ENCODE measurements at regions not wholly inside any gene's neighbourhood (a gene's known extent, or its start where the extent isn't known, plus 50 kb on each side); places are given as distances from the start of the nearest gene placed in this dataset.
A peak's percentile ranks its signal among the peaks of the same experiment; 100 is the strongest.

DNA sequence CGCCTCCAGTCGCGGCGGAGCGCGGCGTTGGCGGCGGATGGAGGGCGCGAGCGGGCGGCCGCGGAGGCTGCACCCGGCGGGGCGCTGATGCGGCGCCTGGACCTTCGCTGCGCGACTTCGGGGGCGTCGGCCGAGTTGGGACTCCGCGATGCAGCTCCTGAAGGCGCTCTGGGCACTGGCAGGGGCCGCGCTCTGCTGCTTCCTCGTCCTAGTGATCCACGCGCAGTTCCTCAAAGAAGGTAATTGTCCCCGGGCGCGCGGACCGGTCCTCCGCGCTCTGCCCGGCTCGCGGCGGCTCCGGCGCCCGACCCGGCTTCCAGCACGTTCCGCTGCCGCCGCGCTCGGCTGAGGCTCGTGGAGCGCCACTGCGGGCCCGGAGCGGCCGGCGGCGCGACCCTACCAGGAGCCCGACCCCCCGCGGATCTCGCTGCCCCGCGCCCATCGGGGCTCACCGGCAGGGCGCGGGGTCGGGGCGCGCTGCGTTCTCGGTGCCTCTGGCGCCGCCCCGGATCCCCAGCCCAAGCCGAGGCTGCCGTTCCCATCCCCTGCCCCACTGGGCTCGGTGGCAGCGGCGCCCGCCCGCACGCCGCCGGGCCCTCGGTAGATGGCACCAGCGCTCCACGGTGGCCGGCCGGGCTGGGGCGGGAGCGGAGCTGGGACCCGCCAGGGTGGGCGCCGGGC is 1251.2 kb downstream of the BRD1 start (continued):
- TF ChIP-seq, protein P1, sequence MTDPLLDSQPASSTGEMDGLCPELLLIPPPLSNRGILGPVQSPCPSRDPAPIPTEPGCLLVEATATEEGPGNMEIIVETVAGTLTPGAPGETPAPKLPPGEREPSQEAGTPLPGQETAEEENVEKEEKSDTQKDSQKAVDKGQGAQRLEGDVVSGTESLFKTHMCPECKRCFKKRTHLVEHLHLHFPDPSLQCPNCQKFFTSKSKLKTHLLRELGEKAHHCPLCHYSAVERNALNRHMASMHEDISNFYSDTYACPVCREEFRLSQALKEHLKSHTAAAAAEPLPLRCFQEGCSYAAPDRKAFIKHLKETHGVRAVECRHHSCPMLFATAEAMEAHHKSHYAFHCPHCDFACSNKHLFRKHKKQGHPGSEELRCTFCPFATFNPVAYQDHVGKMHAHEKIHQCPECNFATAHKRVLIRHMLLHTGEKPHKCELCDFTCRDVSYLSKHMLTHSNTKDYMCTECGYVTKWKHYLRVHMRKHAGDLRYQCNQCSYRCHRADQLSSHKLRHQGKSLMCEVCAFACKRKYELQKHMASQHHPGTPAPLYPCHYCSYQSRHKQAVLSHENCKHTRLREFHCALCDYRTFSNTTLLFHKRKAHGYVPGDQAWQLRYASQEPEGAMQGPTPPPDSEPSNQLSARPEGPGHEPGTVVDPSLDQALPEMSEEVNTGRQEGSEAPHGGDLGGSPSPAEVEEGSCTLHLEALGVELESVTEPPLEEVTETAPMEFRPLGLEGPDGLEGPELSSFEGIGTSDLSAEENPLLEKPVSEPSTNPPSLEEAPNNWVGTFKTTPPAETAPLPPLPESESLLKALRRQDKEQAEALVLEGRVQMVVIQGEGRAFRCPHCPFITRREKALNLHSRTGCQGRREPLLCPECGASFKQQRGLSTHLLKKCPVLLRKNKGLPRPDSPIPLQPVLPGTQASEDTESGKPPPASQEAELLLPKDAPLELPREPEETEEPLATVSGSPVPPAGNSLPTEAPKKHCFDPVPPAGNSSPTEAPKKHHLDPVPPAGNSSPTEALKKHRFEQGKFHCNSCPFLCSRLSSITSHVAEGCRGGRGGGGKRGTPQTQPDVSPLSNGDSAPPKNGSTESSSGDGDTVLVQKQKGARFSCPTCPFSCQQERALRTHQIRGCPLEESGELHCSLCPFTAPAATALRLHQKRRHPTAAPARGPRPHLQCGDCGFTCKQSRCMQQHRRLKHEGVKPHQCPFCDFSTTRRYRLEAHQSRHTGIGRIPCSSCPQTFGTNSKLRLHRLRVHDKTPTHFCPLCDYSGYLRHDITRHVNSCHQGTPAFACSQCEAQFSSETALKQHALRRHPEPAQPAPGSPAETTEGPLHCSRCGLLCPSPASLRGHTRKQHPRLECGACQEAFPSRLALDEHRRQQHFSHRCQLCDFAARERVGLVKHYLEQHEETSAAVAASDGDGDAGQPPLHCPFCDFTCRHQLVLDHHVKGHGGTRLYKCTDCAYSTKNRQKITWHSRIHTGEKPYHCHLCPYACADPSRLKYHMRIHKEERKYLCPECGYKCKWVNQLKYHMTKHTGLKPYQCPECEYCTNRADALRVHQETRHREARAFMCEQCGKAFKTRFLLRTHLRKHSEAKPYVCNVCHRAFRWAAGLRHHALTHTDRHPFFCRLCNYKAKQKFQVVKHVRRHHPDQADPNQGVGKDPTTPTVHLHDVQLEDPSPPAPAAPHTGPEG (CRISPR knock-in tag; IDR thresholded peaks at IDR 0.05), result peak; percentile 88; the same call in 1 of the 2 replicates
- TF ChIP-seq STAG1 (CRISPR knock-in tag; IDR thresholded peaks at IDR 0.05), result peak; percentile 80
- 0 out of 2 replicates have a peak, but pooled peaks have one; percentile 16 for TF ChIP-seq SAFB2 (CRISPR knock-in tag; IDR thresholded peaks at IDR 0.05; ENCODE audit: borderline replicate concordance, low read depth)

DNA sequence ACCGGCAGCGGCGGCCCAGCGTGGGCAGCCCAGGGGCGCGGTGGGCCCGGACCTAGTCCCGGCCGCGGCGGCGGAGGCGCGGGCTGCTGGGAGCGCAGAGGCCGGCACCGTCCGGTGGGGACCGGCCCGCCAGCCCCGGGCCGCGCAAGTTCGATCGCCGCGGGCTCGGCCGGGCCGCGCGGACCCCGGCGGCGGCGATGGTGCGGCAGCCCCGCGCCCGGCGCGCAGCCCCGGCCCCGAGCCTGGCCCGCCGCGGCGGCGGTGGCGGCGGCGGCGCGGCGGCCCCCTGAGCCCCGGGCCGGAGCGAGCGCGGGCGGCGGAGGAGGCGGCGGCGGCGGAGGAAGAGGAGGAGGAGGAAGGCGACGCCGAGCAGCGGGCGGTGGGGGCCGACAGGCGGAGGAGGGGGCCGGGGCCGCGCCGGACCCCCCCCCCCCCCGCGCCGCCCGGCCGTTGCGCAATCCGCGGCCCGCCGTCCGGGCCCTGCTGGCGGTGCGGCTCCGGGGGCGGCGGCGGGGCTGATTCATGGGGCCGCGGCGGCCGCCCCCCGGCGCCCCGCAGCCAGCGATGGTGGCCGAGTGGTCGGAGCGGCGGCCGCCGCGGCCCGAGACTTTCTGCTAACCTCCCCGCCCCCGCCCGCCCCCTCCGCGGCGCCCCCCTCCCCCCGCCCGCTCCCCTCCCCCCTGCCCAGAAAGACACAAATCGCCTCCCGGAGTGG is 1251.9 kb downstream of the BRD1 start:
- peaks cover 2 to 15% of the 10 kb centered on the region in 2 experiments; a peak in 3 of 5 replicates for H3K27me3 ChIP-seq (ENCODE audit: control insufficient read depth in 1 of 2, insufficient read depth in 2 of 2, low read length in 2 of 2)
- in situ Hi-C loops (cut with HindIII; ENCODE audit: extremely low pct_ligation_motif_present, low pct_unique_long_range_greater_than_20kb), result no loop called here
- no peak for DNase-seq (ENCODE audit: low spot score)
- peaks cover 3% of the 10 kb centered on the region; the same call in 1 of the 2 replicates for H4K20me1 ChIP-seq (ENCODE audit: insufficient read depth, low read length)
- no peak for FAIRE-seq
- no peak for ATAC-seq
- H3K9ac ChIP-seq (ENCODE audit: insufficient read depth, low read depth, low read length), result no peak overlapping the region
- no peaks in the 10 kb centered on the region for H3K79me2 ChIP-seq (ENCODE audit: insufficient read depth, low read length)
- no TSS peak for BruUV-seq (replicated peaks)
- intact Hi-C loops (cut with micrococcal nuclease; ENCODE audit: unreplicated experiment), result loop anchor here (5.0 kb wide), 3 partner anchors 87 to 732 kb away; no protein-coding TSS in a partner anchor
- H3K4me3 ChIP-seq (replicated peaks in 1 of 3; ENCODE audit: insufficient read depth in 1 of 3, low read depth in 2 of 3, low read length in 3 of 3), result peak overlapping the region in 1 of 3 experiments; percentile 33; a peak in 2 of 6 replicates
- no peaks in the 10 kb centered on the region for H3K36me3 ChIP-seq (replicated peaks in 1 of 2; ENCODE audit: control insufficient read depth in 1 of 2, insufficient read depth in 2 of 2, low read length in 2 of 2)
- peak overlapping the region; percentile 36; the same call in 1 of the 2 replicates for H3K4me2 ChIP-seq (ENCODE audit: low read depth, low read length)
- no CpG with 5 or more reads among the region's 120 CpGs for WGBS (ENCODE audit: low lambda C conversion rate)
- TF ChIP-seq, protein P2, sequence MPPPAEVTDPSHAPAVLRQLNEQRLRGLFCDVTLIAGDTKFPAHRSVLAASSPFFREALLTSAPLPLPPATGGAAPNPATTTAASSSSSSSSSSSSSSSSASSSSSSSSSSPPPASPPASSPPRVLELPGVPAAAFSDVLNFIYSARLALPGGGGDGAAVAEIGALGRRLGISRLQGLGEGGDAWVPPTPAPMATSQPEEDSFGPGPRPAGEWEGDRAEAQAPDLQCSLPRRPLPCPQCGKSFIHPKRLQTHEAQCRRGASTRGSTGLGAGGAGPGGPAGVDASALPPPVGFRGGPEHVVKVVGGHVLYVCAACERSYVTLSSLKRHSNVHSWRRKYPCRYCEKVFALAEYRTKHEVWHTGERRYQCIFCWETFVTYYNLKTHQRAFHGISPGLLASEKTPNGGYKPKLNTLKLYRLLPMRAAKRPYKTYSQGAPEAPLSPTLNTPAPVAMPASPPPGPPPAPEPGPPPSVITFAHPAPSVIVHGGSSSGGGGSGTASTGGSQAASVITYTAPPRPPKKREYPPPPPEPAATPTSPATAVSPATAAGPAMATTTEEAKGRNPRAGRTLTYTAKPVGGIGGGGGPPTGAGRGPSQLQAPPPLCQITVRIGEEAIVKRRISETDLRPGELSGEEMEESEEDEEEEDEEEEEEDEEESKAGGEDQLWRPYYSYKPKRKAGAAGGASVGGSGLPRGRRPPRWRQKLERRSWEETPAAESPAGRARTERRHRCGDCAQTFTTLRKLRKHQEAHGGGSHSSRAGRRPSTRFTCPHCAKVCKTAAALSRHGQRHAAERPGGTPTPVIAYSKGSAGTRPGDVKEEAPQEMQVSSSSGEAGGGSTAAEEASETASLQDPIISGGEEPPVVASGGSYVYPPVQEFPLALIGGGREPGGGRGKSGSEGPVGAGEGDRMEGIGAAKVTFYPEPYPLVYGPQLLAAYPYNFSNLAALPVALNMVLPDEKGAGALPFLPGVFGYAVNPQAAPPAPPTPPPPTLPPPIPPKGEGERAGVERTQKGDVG (CRISPR knock-in tag; IDR thresholded peaks at IDR 0.05; ENCODE audit: borderline replicate concordance), result no peak
- TF ChIP-seq CEBPB (IDR thresholded peaks at IDR 0.05; ENCODE audit: borderline replicate concordance, low read depth, low read length), result peak; percentile 29; the same call in 1 of the 2 replicates
- H3K27ac ChIP-seq (ENCODE audit: extremely low read length, insufficient read depth, low read length), result no peak overlapping the region
- H2AFZ ChIP-seq (ENCODE audit: low read length), result no peak overlapping the region
- peaks cover 6% of the 10 kb centered on the region for H3K9me3 ChIP-seq (ENCODE audit: low read length)
- ChIA-PET CTCF (ENCODE audit: low intra/inter-chr PET ratio, low total read pairs) (interaction anchor here (1.5 to 1.9 kb wide), 3 partner anchors 87 to 729 kb away, joined by 3 to 15 read pairs (median 12); no protein-coding TSS in a partner anchor), POLR2A (no interaction called here)
- peaks cover 35% of the 10 kb centered on the region for H3K4me1 ChIP-seq (ENCODE audit: insufficient read depth, low read length)

Measured in HepG2 (cell line).